22Rv1 (cell line): ENCODE measurements at regions not wholly inside any gene's neighbourhood (a gene's known extent, or its start where the extent isn't known, plus 50 kb on each side); places are given as distances from the start of the nearest gene placed in this dataset.

ENCODE experiments used
- ZFX ChIP-seq: fragments of 450-650 bp; IDR thresholded peaks from 2 replicates; pipeline ENCODE4 v1.6.1; 2017; ENCODE audit warnings: antibody characterized with exemption, borderline replicate concordance
- TF ChIP-seq, protein P1 (sequence below): fragments of 450-650 bp; IDR thresholded peaks from 2 replicates; pipeline ENCODE4 v1.5.1; 2017; ENCODE audit warnings: mild to moderate bottlenecking

- TF ChIP-seq, protein P1, sequence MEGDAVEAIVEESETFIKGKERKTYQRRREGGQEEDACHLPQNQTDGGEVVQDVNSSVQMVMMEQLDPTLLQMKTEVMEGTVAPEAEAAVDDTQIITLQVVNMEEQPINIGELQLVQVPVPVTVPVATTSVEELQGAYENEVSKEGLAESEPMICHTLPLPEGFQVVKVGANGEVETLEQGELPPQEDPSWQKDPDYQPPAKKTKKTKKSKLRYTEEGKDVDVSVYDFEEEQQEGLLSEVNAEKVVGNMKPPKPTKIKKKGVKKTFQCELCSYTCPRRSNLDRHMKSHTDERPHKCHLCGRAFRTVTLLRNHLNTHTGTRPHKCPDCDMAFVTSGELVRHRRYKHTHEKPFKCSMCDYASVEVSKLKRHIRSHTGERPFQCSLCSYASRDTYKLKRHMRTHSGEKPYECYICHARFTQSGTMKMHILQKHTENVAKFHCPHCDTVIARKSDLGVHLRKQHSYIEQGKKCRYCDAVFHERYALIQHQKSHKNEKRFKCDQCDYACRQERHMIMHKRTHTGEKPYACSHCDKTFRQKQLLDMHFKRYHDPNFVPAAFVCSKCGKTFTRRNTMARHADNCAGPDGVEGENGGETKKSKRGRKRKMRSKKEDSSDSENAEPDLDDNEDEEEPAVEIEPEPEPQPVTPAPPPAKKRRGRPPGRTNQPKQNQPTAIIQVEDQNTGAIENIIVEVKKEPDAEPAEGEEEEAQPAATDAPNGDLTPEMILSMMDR, result peak; percentile 78
- no peak for TF ChIP-seq ZFX
These were observed 180.7 kb downstream of the GASK1B start for GRCh38 chr4:157992038-157992705.
